ENCODE measurements at regions not wholly inside any gene's neighbourhood (a gene's known extent, or its start where the extent isn't known, plus 50 kb on each side); places are given as distances from the start of the nearest gene placed in this dataset.

GRCh38 chr1:90561911-90562310, 155.2 kb downstream of the BARHL2 start:
- in situ Hi-C loops (cut with HindIII; ENCODE audit: extremely low pct_ligation_motif_present, low pct_unique_long_range_greater_than_20kb), result no loop called here
- peak; percentile 34; the same call in 1 of the 3 replicates for ATAC-seq
- POLR2A ChIA-PET, result no interaction called here

GRCh38 chr1:90561103-90561783, 155.9 kb downstream of the BARHL2 start:
- Histone ChIP-seq H3K4me1 (ENCODE audit: insufficient read depth, low read length) (no peaks in the 10 kb centered on the region), H2AFZ (ENCODE audit: low read length) (no peak overlapping the region), H3K79me2 (ENCODE audit: insufficient read depth, low read length) (no peaks in the 10 kb centered on the region), H3K27me3 (ENCODE audit: control insufficient read depth in 1 of 2, insufficient read depth in 2 of 2, low read length in 2 of 2) (no peaks in the 10 kb centered on the region), H3K4me3 (replicated peaks in 1 of 3; ENCODE audit: insufficient read depth in 1 of 3, low read depth in 2 of 3, low read length in 3 of 3) (no peak overlapping the region), H3K27ac (ENCODE audit: extremely low read length, insufficient read depth, low read length) (no peak overlapping the region), H4K20me1 (ENCODE audit: insufficient read depth, low read length) (no peaks in the 10 kb centered on the region), H3K9me3 (ENCODE audit: low read length) (no peaks in the 10 kb centered on the region), H3K9ac (ENCODE audit: insufficient read depth, low read depth, low read length) (no peak overlapping the region), H3K4me2 (ENCODE audit: low read depth, low read length) (no peak overlapping the region), H3K36me3 (replicated peaks in 1 of 2; ENCODE audit: control insufficient read depth in 1 of 2, insufficient read depth in 2 of 2, low read length in 2 of 2) (no peaks in the 10 kb centered on the region)
- in situ Hi-C loops (cut with HindIII; ENCODE audit: extremely low pct_ligation_motif_present, low pct_unique_long_range_greater_than_20kb), result no loop called here
- ATAC-seq (no peak), DNase-seq (ENCODE audit: low spot score) (no peak), FAIRE-seq (no peak)
- intact Hi-C loops (cut with micrococcal nuclease; ENCODE audit: unreplicated experiment), result no loop called here
- no TSS peak for BruUV-seq (replicated peaks)
- ChIA-PET CTCF (ENCODE audit: low intra/inter-chr PET ratio, low total read pairs) (no interaction called here), POLR2A (no interaction called here)
- 12% methylated on average over 7 of the region's 7 CpGs for WGBS (ENCODE audit: low lambda C conversion rate)
- TF ChIP-seq MIER2 (CRISPR knock-in tag; IDR thresholded peaks at IDR 0.05), result no peak
- TF ChIP-seq TCF12 (IDR thresholded peaks at IDR 0.05), result no peak
- no peak for TF ChIP-seq TCF12 (CRISPR knock-in tag; IDR thresholded peaks at IDR 0.05)
- no peak for TF ChIP-seq ZNF180 (CRISPR knock-in tag; IDR thresholded peaks at IDR 0.05; ENCODE audit: borderline replicate concordance, low read depth)
- no peak for TF ChIP-seq ATF2 (CRISPR knock-in tag; IDR thresholded peaks at IDR 0.05)
- TF ChIP-seq RARG (CRISPR knock-in tag; IDR thresholded peaks at IDR 0.05; ENCODE audit: low read depth), result no peak
- no peak for TF ChIP-seq GRHL1 (CRISPR knock-in tag; conservative IDR thresholded peaks at IDR 0.05)

More at GRCh38 chr1:90561911-90562310, 155.2 kb downstream of the BARHL2 start:
- Histone ChIP-seq H3K4me1 (ENCODE audit: insufficient read depth, low read length) (no peaks in the 10 kb centered on the region), H3K27ac (ENCODE audit: extremely low read length, insufficient read depth, low read length) (no peak overlapping the region), H2AFZ (ENCODE audit: low read length) (no peak overlapping the region), H3K79me2 (ENCODE audit: insufficient read depth, low read length) (no peaks in the 10 kb centered on the region), H3K4me3 (replicated peaks in 1 of 3; ENCODE audit: insufficient read depth in 1 of 3, low read depth in 2 of 3, low read length in 3 of 3) (no peak overlapping the region), H3K9ac (ENCODE audit: insufficient read depth, low read depth, low read length) (no peak overlapping the region), H3K27me3 (ENCODE audit: control insufficient read depth in 1 of 2, insufficient read depth in 2 of 2, low read length in 2 of 2) (no peaks in the 10 kb centered on the region), H4K20me1 (ENCODE audit: insufficient read depth, low read length) (no peaks in the 10 kb centered on the region), H3K4me2 (ENCODE audit: low read depth, low read length) (no peak overlapping the region), H3K9me3 (ENCODE audit: low read length) (no peaks in the 10 kb centered on the region), H3K36me3 (replicated peaks in 1 of 2; ENCODE audit: control insufficient read depth in 1 of 2, insufficient read depth in 2 of 2, low read length in 2 of 2) (no peaks in the 10 kb centered on the region)
- WGBS (ENCODE audit: low lambda C conversion rate), result 0% methylated on average over 3 of the region's 3 CpGs
- DNase-seq (ENCODE audit: low spot score), result no peak
- FAIRE-seq, result no peak
- TF ChIP-seq ZNF33A (CRISPR knock-in tag; IDR thresholded peaks at IDR 0.05; ENCODE audit: borderline replicate concordance), result no peak
- no peak for TF ChIP-seq ZXDC (CRISPR knock-in tag; IDR thresholded peaks at IDR 0.05)
- CTCF ChIA-PET (ENCODE audit: low intra/inter-chr PET ratio, low total read pairs), result no interaction called here
- intact Hi-C loops (cut with micrococcal nuclease; ENCODE audit: unreplicated experiment), result no loop called here
- no TSS peak for BruUV-seq (replicated peaks)

Data from HepG2 (cell line).